Endothelial cell of umbilical vein (primary cell): ENCODE measurements at regions not wholly inside any gene's neighbourhood (a gene's known extent, or its start where the extent isn't known, plus 50 kb on each side); places are given as distances from the start of the nearest gene placed in this dataset.

Source experiments
- BruUV-seq: library from RNA; stranded (reverse); fragments of 400-500 nt; replicated peaks from 2 replicates; lab custom pipeline; 2021; lab: Mats Ljungman, UMichigan
- CTCF ChIA-PET: fragments of 300-600, 350-600 bp; sonication (Branson Sonifier 250); formaldehyde crosslinking; loops from one replicate; lab custom pipeline; 2021; ENCODE audit warnings: antibody characterized with exemption, inconsistent platforms; lab: Charles Lee
- POLR2A ChIA-PET: fragments of 300-600, 350-600 bp; sonication (Branson Sonifier 250); formaldehyde crosslinking; loops from one replicate; lab custom pipeline; 2021; ENCODE audit warnings: antibody characterized with exemption, inconsistent platforms; lab: Charles Lee
- DNase-seq: peaks from one replicate; pipeline ENCODE4 v3.0.0-alpha.2; 2011; ENCODE audit warnings: low read depth, low spot score
- FAIRE-seq: peaks from 2 replicates; lab custom pipeline; 2011; peaks lifted over from hg19 to GRCh38; lab: Jason Lieb, UNC
- H2AFZ ChIP-seq: 2 replicates; pipeline ENCODE4 v1.6.0; 2012; ENCODE audit warnings: low read depth, low read length, control low read depth, inconsistent platforms
- H3K27ac ChIP-seq: 2 replicates; pipeline ENCODE4 v1.5.1; 2011; ENCODE audit warnings: low read depth, mild to moderate bottlenecking, control low read depth, low read length, moderate library complexity; ENCODE audit not compliant: insufficient read depth
- H3K27me3 ChIP-seq, 2 experiments: 2 replicates each; pipeline versions ENCODE4 v1.6.0 to v1.6.1; 2011; ENCODE audit warnings: low read length in 2 of 2, mixed read lengths in 1 of 2; ENCODE audit not compliant: control insufficient read depth in 2 of 2, insufficient read depth in 2 of 2
- H3K36me3 ChIP-seq, 2 experiments: 2 replicates in 1 of 2; 3 replicates in 1 of 2; pipeline ENCODE4 v1.5.1; 2011; ENCODE audit warnings: low read length in 2 of 2, mild to moderate bottlenecking in 1 of 2, moderate library complexity in 1 of 2; ENCODE audit not compliant: control insufficient read depth in 2 of 2, insufficient read depth in 2 of 2; ENCODE audit errors: extremely low read depth in 1 of 2
- H3K4me1 ChIP-seq: 3 replicates; pipeline ENCODE4 v1.5.1; 2011; ENCODE audit warnings: mild to moderate bottlenecking, low read length; ENCODE audit not compliant: control insufficient read depth, insufficient read depth; ENCODE audit errors: extremely low read depth
- H3K4me2 ChIP-seq: 2 replicates; pipeline ENCODE4 v1.6.1; 2011; ENCODE audit warnings: low read length, control low read depth, mixed read lengths; ENCODE audit not compliant: insufficient read depth
- H3K4me3 ChIP-seq, 3 experiments: fragments of 200-600 bp in 1 of 3; sonication (generic), shearing (Covaris generic) in 1 of 3; replicated peaks in 1 of 3; 2 replicates each; pipeline ENCODE4 v1.5.1; 2011 to 2016; ENCODE audit warnings: control low read depth in 3 of 3, low read length in 3 of 3, mild to moderate bottlenecking in 2 of 3, inconsistent platforms in 1 of 3, low read depth in 1 of 3, moderate library complexity in 1 of 3; ENCODE audit not compliant: insufficient read depth in 1 of 3
- H3K79me2 ChIP-seq: 2 replicates; pipeline ENCODE4 v1.6.0; 2012; ENCODE audit warnings: low read length, inconsistent platforms; ENCODE audit not compliant: control insufficient read depth, insufficient read depth
- H3K9ac ChIP-seq: replicated peaks from 2 replicates; pipeline ENCODE3; 2011; ENCODE audit warnings: low read length, control low read depth; ENCODE audit not compliant: insufficient read depth; ENCODE audit errors: extremely low read depth
- H3K9me1 ChIP-seq: replicated peaks from 3 replicates; pipeline ENCODE4 v1.6.0; 2011; ENCODE audit warnings: mild to moderate bottlenecking, low read length; ENCODE audit not compliant: control insufficient read depth, insufficient read depth; ENCODE audit errors: extremely low read depth
- H3K9me3 ChIP-seq: replicated peaks from 2 replicates; pipeline ENCODE4 v1.5.1; 2012; ENCODE audit warnings: low read length, inconsistent platforms; ENCODE audit not compliant: control insufficient read depth, insufficient read depth
- H4K20me1 ChIP-seq: replicated peaks from 2 replicates; pipeline ENCODE3; 2011; ENCODE audit warnings: mild to moderate bottlenecking, low read length; ENCODE audit not compliant: control insufficient read depth, insufficient read depth; ENCODE audit errors: extremely low read depth
- EZH2 ChIP-seq: IDR thresholded peaks from 2 replicates; pipeline ENCODE4 v1.6.1; 2012; ENCODE audit warnings: borderline replicate concordance, low read depth, mild to moderate bottlenecking, moderate library complexity, low read length, inconsistent platforms; ENCODE audit not compliant: severe bottlenecking
- FOS ChIP-seq: IDR thresholded peaks from 2 replicates; pipeline ENCODE4 v1.6.1; 2011; ENCODE audit warnings: mild to moderate bottlenecking, low read length, moderate library complexity, borderline replicate concordance; ENCODE audit not compliant: insufficient read depth
- GATA2 ChIP-seq: IDR thresholded peaks from 2 replicates; pipeline ENCODE4 v1.7.0; 2011; ENCODE audit warnings: low read depth, mild to moderate bottlenecking, moderate library complexity, mixed read lengths, low read length; ENCODE audit not compliant: insufficient read length, insufficient read depth
- JUN ChIP-seq: IDR thresholded peaks from 2 replicates; pipeline ENCODE4 v1.6.1; 2011; ENCODE audit warnings: borderline replicate concordance, low read depth; ENCODE audit not compliant: insufficient read length, insufficient read depth
- MAX ChIP-seq: IDR thresholded peaks from 2 replicates; pipeline ENCODE4 v1.6.1; 2011; ENCODE audit not compliant: insufficient read depth, insufficient read length
- MYC ChIP-seq: IDR thresholded peaks from one replicate; pipeline ENCODE4 v1.6.1; 2011; ENCODE audit warnings: mild to moderate bottlenecking, low read depth, low read length
- POLR2A ChIP-seq: IDR thresholded peaks from 2 replicates; pipeline ENCODE4 v1.6.1; 2012; ENCODE audit warnings: low read depth, mild to moderate bottlenecking, control low read depth, low read length
- POLR2AphosphoS5 ChIP-seq: IDR thresholded peaks from 2 replicates; pipeline ENCODE4 v1.6.1; 2012; ENCODE audit warnings: low read depth, mild to moderate bottlenecking, control low read depth, low read length, moderate library complexity; ENCODE audit not compliant: insufficient read depth
- dilution Hi-C: fragments of 300-500 bp; cut with MboI; formaldehyde crosslinking; loops from one replicate; pipeline ENCODE4 v1.15.0; 2019; ENCODE audit warnings: low sequenced_read_pairs; ENCODE audit not compliant: extremely low pct_ligation_motif_present
- intact Hi-C: fragments of 100-400 bp; cut with micrococcal nuclease; formaldehyde crosslinking; loops from one replicate; pipeline ENCODE4 v1.10.0; 2022
- TF ChIP-seq, protein P1 (sequence below), 2 donors: IDR thresholded peaks; 1 replicate in 1 of 2; 2 replicates in 1 of 2; pipeline ENCODE4 v1.5.1; 2011; ENCODE audit warnings: low read length in 2 of 2, mild to moderate bottlenecking in 2 of 2, moderate library complexity in 2 of 2, control low read depth in 1 of 2, inconsistent platforms in 1 of 2, low read depth in 1 of 2; ENCODE audit not compliant: insufficient read depth in 1 of 2; ENCODE audit errors: extremely low read depth in 1 of 2

DNA sequence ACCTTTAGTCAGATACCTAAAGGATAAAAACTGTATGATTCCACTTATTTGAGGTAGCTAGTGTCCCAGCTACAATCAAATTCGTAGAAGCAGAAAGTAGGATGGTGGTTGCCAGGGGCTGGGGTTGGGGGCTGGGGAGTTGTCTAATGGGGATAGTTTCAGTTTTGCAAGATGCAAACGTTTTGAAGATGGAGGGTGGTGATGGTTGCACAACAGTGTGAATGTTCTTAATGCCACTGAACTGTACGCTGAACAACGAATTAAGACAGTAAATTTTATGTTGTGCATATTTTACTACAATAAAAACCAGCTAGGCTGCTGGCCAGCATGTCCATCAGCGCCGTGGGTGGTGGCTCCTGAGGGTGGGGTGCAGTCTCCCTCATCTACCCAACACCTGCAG lies 137.8 kb downstream of the GADD45G start:
- CTCF ChIA-PET, result no interaction called here

More for the DNA sequence above, 137.8 kb downstream of the GADD45G start:
- H3K4me3 ChIP-seq, result no peak overlapping the region
- H2AFZ ChIP-seq, result no peak overlapping the region
- H3K9me1 ChIP-seq, result no peaks in the 10 kb centered on the region
- no TSS peak for BruUV-seq
- no peak overlapping the region for H3K4me2 ChIP-seq
- FAIRE-seq (no peak), DNase-seq (no peak)
- TF ChIP-seq, protein P1, sequence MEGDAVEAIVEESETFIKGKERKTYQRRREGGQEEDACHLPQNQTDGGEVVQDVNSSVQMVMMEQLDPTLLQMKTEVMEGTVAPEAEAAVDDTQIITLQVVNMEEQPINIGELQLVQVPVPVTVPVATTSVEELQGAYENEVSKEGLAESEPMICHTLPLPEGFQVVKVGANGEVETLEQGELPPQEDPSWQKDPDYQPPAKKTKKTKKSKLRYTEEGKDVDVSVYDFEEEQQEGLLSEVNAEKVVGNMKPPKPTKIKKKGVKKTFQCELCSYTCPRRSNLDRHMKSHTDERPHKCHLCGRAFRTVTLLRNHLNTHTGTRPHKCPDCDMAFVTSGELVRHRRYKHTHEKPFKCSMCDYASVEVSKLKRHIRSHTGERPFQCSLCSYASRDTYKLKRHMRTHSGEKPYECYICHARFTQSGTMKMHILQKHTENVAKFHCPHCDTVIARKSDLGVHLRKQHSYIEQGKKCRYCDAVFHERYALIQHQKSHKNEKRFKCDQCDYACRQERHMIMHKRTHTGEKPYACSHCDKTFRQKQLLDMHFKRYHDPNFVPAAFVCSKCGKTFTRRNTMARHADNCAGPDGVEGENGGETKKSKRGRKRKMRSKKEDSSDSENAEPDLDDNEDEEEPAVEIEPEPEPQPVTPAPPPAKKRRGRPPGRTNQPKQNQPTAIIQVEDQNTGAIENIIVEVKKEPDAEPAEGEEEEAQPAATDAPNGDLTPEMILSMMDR (IDR thresholded peaks at IDR 0.05; ENCODE audit: extremely low read depth in 1 of 2, insufficient read depth in 1 of 2, low read depth in 1 of 2, low read length in 2 of 2), result no peak
- TF ChIP-seq MAX (no peak), EZH2 (no peak), POLR2AphosphoS5 (no peak), FOS (no peak), GATA2 (no peak), MYC (no peak), POLR2A (no peak), JUN (no peak)
- no peak overlapping the region for H3K27ac ChIP-seq
- no peaks in the 10 kb centered on the region for H3K9me3 ChIP-seq
- intact Hi-C loops (no loop called here), dilution Hi-C loops (no loop called here)
- no peaks in the 10 kb centered on the region for H3K27me3 ChIP-seq
- POLR2A ChIA-PET, result no interaction called here
- no peaks in the 10 kb centered on the region for H3K4me1 ChIP-seq
- no peaks in the 10 kb centered on the region for H3K79me2 ChIP-seq
- no peaks in the 10 kb centered on the region for H3K36me3 ChIP-seq
- H3K9ac ChIP-seq, result no peak overlapping the region
- H4K20me1 ChIP-seq, result no peaks in the 10 kb centered on the region
